HCT116 (cell line): ENCODE measurements at regions not wholly inside any gene's neighbourhood (a gene's known extent, or its start where the extent isn't known, plus 50 kb on each side); places are given as distances from the start of the nearest gene placed in this dataset.

ENCODE experiments used
- ATAC-seq: fragments of 200-7000 bp; cut with Tn5 transposase; 2 replicates; pipeline ENCODE4 v1.9.1; 2020; ENCODE audit warnings: mild to moderate bottlenecking, moderate library complexity
- BruUV-seq: library from RNA; stranded (reverse); fragments of 400-500 nt; replicated peaks from 2 replicates; lab custom pipeline; 2021; lab: Mats Ljungman, UMichigan
- CTCF ChIA-PET: fragments of 300-600 bp; sonication (Branson Sonifier 250); formaldehyde crosslinking; loops from one replicate; lab custom pipeline; 2021; ENCODE audit warnings: antibody characterized with exemption; lab: Charles Lee
- POLR2A ChIA-PET: fragments of 300-600, 350-600 bp; sonication (Branson Sonifier 250); formaldehyde crosslinking; loops from one replicate; lab custom pipeline; 2021; ENCODE audit warnings: antibody characterized with exemption; lab: Charles Lee
- RAD21 ChIA-PET, 2 experiments: fragments of 300-600 bp; sonication (Branson Sonifier 250); formaldehyde crosslinking; loops; one replicate each; lab custom pipeline; 2023; ENCODE audit warnings: low total read pairs in 2 of 2; ENCODE audit not compliant: uncharacterized antibody in 2 of 2, unreplicated experiment in 2 of 2, low non-redundant PET in 1 of 2; lab: Charles Lee
- DNase-seq: peaks from one replicate; pipeline ENCODE4 v3.0.0-alpha.2; 2010; ENCODE audit warnings: low read depth, low spot score
- H2AFZ ChIP-seq: fragments of 200-600 bp; shearing (Covaris generic), sonication (generic); 2 replicates; pipeline ENCODE4 v1.6.1; 2017; ENCODE audit warnings: low read depth, mixed run types, mixed read lengths, antibody characterized with exemption, low read length; ENCODE audit not compliant: poor library complexity, severe bottlenecking
- H3K27ac ChIP-seq: 2 replicates; pipeline ENCODE4 v1.5.1; 2012; ENCODE audit warnings: low read depth, low read length
- H3K27me3 ChIP-seq: fragments of 200-600 bp; sonication (generic); 2 replicates; pipeline ENCODE4 v1.6.1; 2016; ENCODE audit warnings: mixed run types, low read length, mixed read lengths; ENCODE audit not compliant: insufficient read depth
- H3K36me3 ChIP-seq, 2 experiments: fragments of 200-500 bp in 1 of 2; fragments of 200-600 bp in 1 of 2; sonication (Bioruptor generic) in 1 of 2; sonication (generic) in 1 of 2; 2 replicates each; pipeline versions ENCODE4 v1.5.1 to v1.6.1; 2014 to 2016; ENCODE audit warnings: low read length in 2 of 2, inconsistent platforms in 1 of 2, mixed read lengths in 1 of 2, mixed run types in 1 of 2; ENCODE audit not compliant: insufficient read depth in 2 of 2, control insufficient read depth in 1 of 2
- H3K4me1 ChIP-seq, 2 experiments: fragments of 200-600 bp in 1 of 2; sonication (generic) in 1 of 2; 2 replicates each; pipeline versions ENCODE4 v1.5.1 to v1.6.1; 2012 to 2017; ENCODE audit warnings: low read length in 2 of 2, inconsistent platforms in 1 of 2, mild to moderate bottlenecking in 1 of 2, mixed read lengths in 1 of 2, mixed run types in 1 of 2, moderate library complexity in 1 of 2; ENCODE audit not compliant: insufficient read depth in 2 of 2, control insufficient read depth in 1 of 2
- H3K4me2 ChIP-seq: fragments of 200-600 bp; sonication (generic); 2 replicates; pipeline ENCODE4 v1.6.1; 2017; ENCODE audit warnings: mixed run types, low read length, mixed read lengths
- H3K4me3 ChIP-seq, 2 experiments: fragments of 200-600 bp in 1 of 2; sonication (generic) in 1 of 2; replicated peaks in 1 of 2; 2 replicates each; pipeline ENCODE4 v1.5.1; 2011 to 2016; ENCODE audit warnings: low read length in 2 of 2, control low read depth in 1 of 2, low read depth in 1 of 2, mild to moderate bottlenecking in 1 of 2, mixed read lengths in 1 of 2, mixed run types in 1 of 2
- H3K79me2 ChIP-seq: fragments of 200-600 bp; sonication (generic); 2 replicates; pipeline ENCODE4 v1.6.1; 2017; ENCODE audit warnings: mild to moderate bottlenecking, mixed run types, low read length, moderate library complexity, mixed read lengths; ENCODE audit not compliant: insufficient read depth
- H3K9ac ChIP-seq: fragments of 200-600 bp; sonication (generic); 2 replicates; pipeline ENCODE4 v1.6.1; 2016; ENCODE audit warnings: low read length, mixed read lengths
- H3K9me2 ChIP-seq: fragments of 200-600 bp; sonication (generic), shearing (Covaris generic); 2 replicates; pipeline ENCODE4 v1.6.1; 2017; ENCODE audit warnings: mixed run types, mild to moderate bottlenecking, moderate library complexity; ENCODE audit not compliant: insufficient read depth
- H3K9me3 ChIP-seq, 2 experiments: fragments of 200-500 bp in 1 of 2; fragments of 200-600 bp in 1 of 2; sonication (Bioruptor generic) in 1 of 2; sonication (generic) in 1 of 2; 2 replicates each; pipeline ENCODE4 v1.6.1; 2014 to 2017; ENCODE audit warnings: low read length in 2 of 2, mixed read lengths in 2 of 2, inconsistent platforms in 1 of 2, low read depth in 1 of 2, mild to moderate bottlenecking in 1 of 2, mixed run types in 1 of 2, moderate library complexity in 1 of 2; ENCODE audit not compliant: control insufficient read depth in 1 of 2, insufficient read depth in 1 of 2
- H4K20me1 ChIP-seq: fragments of 200-600 bp; sonication (generic), shearing (Covaris generic); 2 replicates; pipeline ENCODE4 v1.6.1; 2017; ENCODE audit warnings: mixed run types, mild to moderate bottlenecking, moderate library complexity; ENCODE audit not compliant: insufficient read depth
- ATF3 ChIP-seq: IDR thresholded peaks from 2 replicates; pipeline ENCODE4 v1.6.1; 2012
- CTCF ChIP-seq, 3 experiments: fragments of 200-600 bp in 1 of 3; sonication (generic) in 1 of 3; IDR thresholded peaks in 2 of 3; conservative IDR thresholded peaks in 1 of 3; 2 replicates each; pipeline ENCODE4 v1.5.1; 2012 to 2017; ENCODE audit warnings: low read depth in 2 of 3, low read length in 2 of 3, antibody characterized with exemption in 1 of 3, borderline replicate concordance in 1 of 3, control low read depth in 1 of 3, mild to moderate bottlenecking in 1 of 3, mixed read lengths in 1 of 3, mixed run types in 1 of 3, moderate library complexity in 1 of 3; ENCODE audit not compliant: insufficient read depth in 1 of 3
- EGR1 ChIP-seq: IDR thresholded peaks from 2 replicates; pipeline ENCODE4 v1.6.1; 2012; ENCODE audit warnings: low read depth
- ELF1 ChIP-seq: IDR thresholded peaks from 2 replicates; pipeline ENCODE4 v1.6.1; 2012; ENCODE audit warnings: low read depth, borderline replicate concordance
- EZH2phosphoT487 ChIP-seq: fragments of 200-600 bp; IDR thresholded peaks from 2 replicates; pipeline ENCODE4 v1.6.1; 2018; ENCODE audit warnings: antibody characterized with exemption, borderline replicate concordance
- FOSL1 ChIP-seq: IDR thresholded peaks from 2 replicates; pipeline ENCODE4 v1.6.1; 2012; ENCODE audit warnings: low read depth
- MAX ChIP-seq: IDR thresholded peaks from 2 replicates; pipeline ENCODE4 v1.6.1; 2012
- POLR2A ChIP-seq: IDR thresholded peaks from 2 replicates; pipeline ENCODE4 v1.7.0; 2011; ENCODE audit warnings: borderline replicate concordance; ENCODE audit not compliant: insufficient read depth, insufficient read length; ENCODE audit errors: extremely low read depth
- POLR2AphosphoS5 ChIP-seq: IDR thresholded peaks from 2 replicates; pipeline ENCODE4 v1.6.1; 2011; ENCODE audit warnings: mild to moderate bottlenecking, low read depth, low read length, moderate library complexity
- SIN3A ChIP-seq: IDR thresholded peaks from 2 replicates; pipeline ENCODE4 v1.6.1; 2012; ENCODE audit warnings: low read depth
- intact Hi-C: fragments of 100-400 bp; cut with micrococcal nuclease; formaldehyde crosslinking; loops from 2 replicates; pipeline ENCODE4 v1.10.0; 2022

- no TSS peak for BruUV-seq
- H3K4me2 ChIP-seq, result no peak overlapping the region
- RAD21 ChIA-PET, result no interaction called here
- no peak overlapping the region for H3K9ac ChIP-seq
- no peaks in the 10 kb centered on the region for H3K9me2 ChIP-seq
- TF ChIP-seq EGR1, result no peak
- no peak for TF ChIP-seq POLR2AphosphoS5
- no peak for TF ChIP-seq EZH2phosphoT487
- no peak for TF ChIP-seq CTCF (IDR thresholded peaks at IDR 0.05 in 2 of 3, conservative IDR thresholded peaks at IDR 0.05 in 1 of 3; ENCODE audit: borderline replicate concordance in 1 of 3, insufficient read depth in 1 of 3, low read depth in 2 of 3, low read length in 2 of 3)
- no peak for TF ChIP-seq MAX
- TF ChIP-seq ELF1, result no peak
- TF ChIP-seq SIN3A, result no peak
- no peak for TF ChIP-seq ATF3
- no peak for TF ChIP-seq POLR2A
- TF ChIP-seq FOSL1, result no peak
- DNase-seq (no peak), ATAC-seq (no peak)
- H3K27me3 ChIP-seq, result no peaks in the 10 kb centered on the region
- H3K4me3 ChIP-seq, result no peak overlapping the region
- no peak overlapping the region for H3K27ac ChIP-seq
- POLR2A ChIA-PET, result no interaction called here
- no peaks in the 10 kb centered on the region for H3K9me3 ChIP-seq
- H3K36me3 ChIP-seq, result no peaks in the 10 kb centered on the region
- no peaks in the 10 kb centered on the region for H4K20me1 ChIP-seq
- no peak overlapping the region for H2AFZ ChIP-seq
- intact Hi-C loops, result no loop called here
- H3K4me1 ChIP-seq, result no peaks in the 10 kb centered on the region
- CTCF ChIA-PET, result interaction anchor here (1.3 to 1.5 kb wide), 2 partner anchors 9 to 73 kb away, joined by 4 to 6 read pairs; no protein-coding TSS in a partner anchor
- no peaks in the 10 kb centered on the region for H3K79me2 ChIP-seq
Observed at GRCh38 chr11:8320076-8320475, 56.4 kb upstream of the LMO1 start.
